GM12874 (cell line): ENCODE measurements at regions not wholly inside any gene's neighbourhood (a gene's known extent, or its start where the extent isn't known, plus 50 kb on each side); places are given as distances from the start of the nearest gene placed in this dataset.

Experiments
- CTCF ChIP-seq: IDR thresholded peaks from 2 replicates; pipeline ENCODE4 v1.5.1; 2011; ENCODE audit warnings: low read depth, mild to moderate bottlenecking, control low read depth, low read length, moderate library complexity; ENCODE audit not compliant: insufficient read depth

DNA sequence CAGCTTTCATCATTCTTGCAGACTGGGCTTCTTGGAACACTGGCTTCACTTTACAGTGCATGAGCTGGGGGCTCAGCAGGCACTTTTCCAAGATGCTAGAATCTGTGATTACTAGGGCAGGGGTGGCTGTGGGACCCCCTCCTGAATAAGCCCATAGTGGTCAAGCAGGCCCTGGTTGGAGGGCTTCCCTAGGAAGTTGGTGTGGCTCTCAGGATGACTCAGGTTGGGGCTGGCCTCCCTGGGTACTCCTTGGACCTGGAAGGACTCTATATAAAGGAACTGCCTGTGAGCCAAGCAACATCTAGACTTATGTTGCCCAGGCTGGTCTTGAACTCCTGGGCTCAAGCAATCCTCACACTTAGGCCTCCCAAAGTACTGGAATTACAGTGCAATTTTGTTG, 88.3 kb upstream of the HELT start:
- no peak for TF ChIP-seq CTCF

DNA sequence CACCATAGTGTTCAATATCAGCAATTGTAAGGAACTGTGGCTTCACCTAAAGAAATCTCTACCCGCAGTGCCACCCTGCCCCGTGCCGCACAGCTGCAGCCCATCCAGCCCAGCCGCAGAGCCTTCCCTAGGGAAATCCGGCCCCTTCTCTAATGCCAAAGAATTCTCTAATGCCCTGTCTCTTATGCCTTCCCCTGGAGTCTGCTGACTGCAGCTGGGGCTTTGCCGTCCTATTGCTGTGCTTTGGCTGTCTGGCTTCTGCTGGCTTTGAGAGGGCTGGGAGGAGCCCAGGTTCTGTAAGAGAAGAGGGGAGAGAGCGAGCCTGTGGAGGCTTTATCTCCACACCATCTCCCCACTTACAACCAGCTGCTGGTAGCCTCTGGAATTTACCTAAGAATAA, 85.9 kb upstream of the HELT start:
- TF ChIP-seq CTCF = no peak

DNA sequence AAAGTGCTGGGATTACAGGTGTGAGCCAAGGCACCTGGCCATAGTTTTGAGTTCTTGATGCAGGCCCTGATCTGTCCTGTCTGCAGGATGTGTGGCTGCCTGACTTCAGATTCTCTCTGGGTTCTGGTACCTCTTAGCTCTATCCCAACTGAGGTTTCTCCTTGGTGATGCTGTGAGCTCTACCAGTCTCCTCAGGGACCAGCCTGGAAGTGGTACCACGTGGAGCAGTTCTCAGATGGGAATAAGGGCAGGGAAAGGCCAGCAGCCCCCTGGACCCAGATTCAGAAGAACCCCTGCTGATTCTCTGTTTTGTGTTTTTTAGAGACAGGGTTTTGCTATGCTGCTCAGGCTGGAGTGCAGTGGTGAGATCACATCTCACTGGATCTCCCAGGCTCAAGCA, 85.0 kb upstream of the HELT start:
- no peak for TF ChIP-seq CTCF

- TF ChIP-seq CTCF = no peak
These were observed 84.1 kb upstream of the HELT start for GRCh38 chr4:184934184-184934583.

- TF ChIP-seq CTCF = no peak
These were observed 83.3 kb upstream of the HELT start for GRCh38 chr4:184934961-184935360.

GRCh38 chr4:184936071-184936470, 82.2 kb upstream of the HELT start:
- TF ChIP-seq CTCF = no peak

- TF ChIP-seq CTCF = no peak
These were observed 81.1 kb upstream of the HELT start for GRCh38 chr4:184937030-184937710.

DNA sequence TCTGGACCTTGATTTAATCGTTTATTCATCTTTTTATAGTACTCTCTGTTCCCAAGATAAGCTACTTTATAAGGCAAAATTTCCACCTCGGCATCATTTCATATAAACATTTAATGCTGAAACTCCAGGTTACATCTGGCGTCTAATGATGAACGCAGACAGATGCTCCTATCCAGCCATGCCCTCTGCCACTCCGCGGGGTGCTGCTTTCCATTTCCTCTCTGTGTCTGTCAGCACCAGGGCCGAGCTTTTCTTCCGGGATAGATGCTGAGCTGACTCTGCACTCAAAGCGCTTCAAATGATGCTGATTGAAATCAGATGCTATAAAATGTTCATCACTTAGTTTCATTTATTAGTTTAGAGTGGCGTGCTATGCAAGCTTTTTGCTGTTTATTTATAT, 80.5 kb upstream of the HELT start:
- no peak for TF ChIP-seq CTCF
